GM19023 (cell line): ENCODE measurements at regions not wholly inside any gene's neighbourhood (a gene's known extent, or its start where the extent isn't known, plus 50 kb on each side); places are given as distances from the start of the nearest gene placed in this dataset.

ENCODE experiments used
- ATAC-seq: cut with Tn5 transposase; IDR thresholded peaks from one replicate; pipeline ENCODE4 v1.9.1; 2021; ENCODE audit warnings: mild to moderate bottlenecking, moderate library complexity; ENCODE audit not compliant: unreplicated experiment

- ATAC-seq: no peak
These were observed 516.5 kb downstream of the FUT8 start for GRCh38 chr14:65928995-65929394.

- ATAC-seq: no peak
These were observed 521.0 kb downstream of the FUT8 start for GRCh38 chr14:65933400-65934069.

GRCh38 chr14:65934070-65934435, 521.5 kb downstream of the FUT8 start:
- no peak for ATAC-seq

DNA sequence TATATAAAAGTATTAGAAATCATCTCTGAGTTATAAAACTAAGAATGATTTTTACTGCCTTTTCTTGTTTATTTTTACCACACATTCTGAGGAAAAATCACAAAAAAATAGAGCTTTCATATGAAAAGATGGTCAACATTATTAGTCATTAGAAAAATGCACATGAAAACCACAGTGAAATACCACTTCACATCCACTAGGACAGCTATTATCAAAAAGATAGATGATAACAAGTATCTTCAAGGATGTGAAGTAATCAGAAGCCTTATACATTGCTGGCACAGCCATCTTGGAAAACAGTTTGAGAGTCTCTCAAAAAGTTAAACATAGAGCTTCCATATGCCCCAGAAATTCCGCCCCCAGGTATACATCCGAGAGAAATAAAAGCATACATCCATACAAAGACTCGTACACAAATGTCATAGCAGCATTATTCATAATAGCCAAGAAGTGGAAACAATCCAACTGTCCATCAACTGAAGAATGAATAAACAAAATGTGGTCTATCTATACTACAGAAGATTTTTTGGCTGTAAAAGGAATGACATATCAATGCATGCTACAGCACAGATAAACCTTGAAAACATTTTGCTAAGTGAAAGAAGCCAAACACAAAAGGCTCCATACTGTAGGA, 523.9 kb downstream of the FUT8 start:
- no peak for ATAC-seq

GRCh38 chr14:65937079-65937959, 524.8 kb downstream of the FUT8 start:
- ATAC-seq: no peak

GRCh38 chr14:65937960-65938316, 525.4 kb downstream of the FUT8 start:
- ATAC-seq: no peak

DNA sequence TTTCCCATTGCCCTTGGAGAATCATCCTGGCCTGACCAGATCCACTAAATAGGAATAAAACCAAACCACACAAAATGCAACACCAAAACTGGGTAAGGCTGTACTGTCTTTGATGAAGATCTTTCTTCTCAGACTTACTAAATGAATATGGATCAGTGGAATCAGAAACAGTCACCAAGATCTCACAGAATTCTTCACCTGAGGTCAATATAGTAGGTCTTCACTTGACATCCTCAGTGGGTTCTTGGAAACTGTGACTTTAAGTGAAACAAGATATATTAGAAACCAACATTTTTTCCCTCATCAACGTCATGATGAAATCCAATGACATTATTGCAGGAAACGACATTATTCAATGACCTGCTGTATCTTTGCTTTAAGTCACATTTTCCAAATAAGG, 526.2 kb downstream of the FUT8 start:
- ATAC-seq: no peak

DNA sequence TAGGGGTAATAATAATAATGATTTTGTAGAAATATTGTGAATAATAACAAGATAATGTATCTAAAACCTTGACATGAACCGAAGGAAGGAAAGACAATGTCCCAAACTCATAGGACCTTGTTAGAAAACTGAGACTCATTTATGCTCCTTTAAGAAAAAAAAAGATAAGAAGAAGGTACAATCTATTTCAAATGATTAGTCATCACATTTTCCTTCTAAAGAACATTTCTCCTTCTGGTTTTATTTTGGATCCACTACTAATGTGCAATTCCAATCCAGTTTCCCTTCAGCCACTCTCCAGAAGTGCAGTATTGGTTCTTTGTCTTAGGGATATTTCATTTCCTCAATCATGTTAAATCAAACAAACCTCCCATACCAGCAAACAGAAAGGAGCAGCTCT, 526.7 kb downstream of the FUT8 start:
- no peak for ATAC-seq

- no peak for ATAC-seq
These were observed 527.7 kb downstream of the FUT8 start for GRCh38 chr14:65940056-65940735.

- ATAC-seq: no peak
These were observed 528.6 kb downstream of the FUT8 start for GRCh38 chr14:65941091-65941490.

- no peak for ATAC-seq
These were observed 530.6 kb downstream of the FUT8 start for GRCh38 chr14:65943150-65943549.

DNA sequence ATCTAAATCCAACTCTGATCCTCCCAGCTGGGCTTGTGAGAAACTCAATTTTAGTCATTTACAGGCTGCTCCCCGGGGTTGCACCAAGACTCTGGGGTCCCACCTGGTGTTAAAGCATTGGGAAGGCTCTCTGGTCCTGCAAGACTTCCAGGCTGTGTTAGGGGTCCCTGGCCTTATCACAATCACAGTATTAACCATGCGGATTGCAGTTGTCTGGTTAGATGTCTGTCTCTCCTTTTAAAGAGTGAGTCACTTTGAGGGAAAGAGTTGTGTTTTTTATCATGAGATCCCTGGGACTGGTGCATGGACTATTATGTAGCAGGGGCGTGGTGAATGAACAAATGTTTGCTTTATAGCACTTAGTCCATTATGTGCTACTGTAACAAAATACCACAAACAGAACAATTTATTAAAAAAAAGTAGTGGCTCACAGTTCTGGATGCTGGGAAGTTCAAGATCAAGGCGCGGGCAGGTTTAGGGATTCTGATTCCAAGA, 531.4 kb downstream of the FUT8 start:
- no peak for ATAC-seq

DNA sequence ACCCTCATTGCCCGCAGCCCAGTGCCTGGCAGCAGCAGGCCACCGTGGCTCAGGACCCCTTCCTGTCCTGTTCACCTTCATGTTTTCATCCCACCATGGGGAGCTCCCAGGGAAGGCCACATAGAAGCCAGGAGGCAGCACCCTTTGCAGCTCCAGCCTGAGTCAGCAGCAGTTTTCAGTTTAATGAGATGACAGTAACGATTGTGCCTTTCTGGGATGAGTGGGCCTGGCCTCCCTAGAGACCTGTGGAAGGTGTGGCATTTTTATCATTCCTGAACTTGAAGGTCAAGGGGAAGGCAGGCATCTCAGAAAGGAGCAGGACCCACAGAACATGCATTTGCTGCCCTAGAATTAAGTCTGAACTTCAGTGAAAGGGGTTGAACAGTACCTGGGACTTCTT, 532.8 kb downstream of the FUT8 start:
- ATAC-seq: no peak

GRCh38 chr14:65946494-65946893, 534.0 kb downstream of the FUT8 start:
- ATAC-seq: no peak

GRCh38 chr14:65948302-65948701, 535.8 kb downstream of the FUT8 start:
- no peak for ATAC-seq

- ATAC-seq: peak; percentile 62
These were observed 536.3 kb upstream of the CCDC196 start for GRCh38 chr14:65949711-65950516.

DNA sequence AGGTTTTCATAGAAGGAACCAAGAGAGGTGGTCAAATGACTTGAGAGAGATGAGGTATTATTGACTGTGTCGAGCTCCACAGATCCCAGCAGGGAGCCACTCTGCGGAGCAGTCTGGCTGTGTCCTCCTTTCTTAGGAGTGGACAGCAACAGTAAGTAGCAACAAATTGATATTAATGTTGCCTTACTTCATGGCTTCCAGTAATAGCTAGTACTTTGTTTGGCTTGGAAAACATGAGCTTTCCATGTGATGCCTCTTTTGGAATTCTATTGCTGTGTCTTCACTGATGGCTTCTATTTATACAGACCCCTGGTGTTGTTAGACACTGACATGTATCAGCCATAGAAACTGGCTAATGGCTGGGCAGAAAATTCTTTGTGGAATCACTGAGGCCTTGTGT, 531.2 kb upstream of the CCDC196 start:
- no peak for ATAC-seq

GRCh38 chr14:65957631-65958205, 528.5 kb upstream of the CCDC196 start:
- ATAC-seq: no peak

- peak; percentile 38 for ATAC-seq
These were observed 527.3 kb upstream of the CCDC196 start for GRCh38 chr14:65958664-65959562.
